ENCODE measurements at regions not wholly inside any gene's neighbourhood (a gene's known extent, or its start where the extent isn't known, plus 50 kb on each side); places are given as distances from the start of the nearest gene placed in this dataset.

DNA sequence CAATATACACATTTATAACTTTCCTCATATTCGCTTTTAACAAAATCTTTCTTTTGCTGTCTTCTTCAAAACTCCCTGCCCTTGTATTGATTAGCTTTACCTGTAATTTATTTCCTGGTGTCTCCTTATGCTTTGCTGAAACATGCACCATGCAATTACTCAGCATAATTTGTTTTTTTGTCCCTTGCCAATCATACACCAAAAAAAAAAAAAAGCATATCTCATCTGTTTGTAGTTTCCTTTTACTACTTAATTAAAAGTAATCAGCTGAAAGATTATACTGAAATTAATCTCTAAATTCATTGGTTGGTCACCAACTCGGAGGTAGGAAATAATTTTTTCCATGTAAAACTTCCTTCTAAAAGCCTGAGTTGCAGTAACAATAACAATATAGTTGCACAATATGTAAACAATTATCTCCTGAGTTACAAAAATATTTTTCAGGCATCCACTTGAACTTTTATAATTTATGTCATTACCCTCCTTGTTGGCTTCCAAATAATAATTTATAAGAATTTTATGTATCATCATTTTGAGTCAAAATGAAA is 53.0 kb upstream of the ROCK1 start (continued):
- TF ChIP-seq TAF7 (optimal IDR thresholded peaks at IDR 0.05; ENCODE audit: borderline replicate concordance, low read depth, low read length): no peak
- TF ChIP-seq CREB1 (IDR thresholded peaks at IDR 0.05): no peak
- no peak for TF ChIP-seq CEBPB (IDR thresholded peaks at IDR 0.05; ENCODE audit: low read depth, low read length)
- TF ChIP-seq GTF2F1 (IDR thresholded peaks at IDR 0.05; ENCODE audit: borderline replicate concordance, low read depth, low read length): no peak
- no peak for TF ChIP-seq FOSL1 (IDR thresholded peaks at IDR 0.05; ENCODE audit: insufficient read depth, low read depth, low read length)
- TF ChIP-seq, protein P1, sequence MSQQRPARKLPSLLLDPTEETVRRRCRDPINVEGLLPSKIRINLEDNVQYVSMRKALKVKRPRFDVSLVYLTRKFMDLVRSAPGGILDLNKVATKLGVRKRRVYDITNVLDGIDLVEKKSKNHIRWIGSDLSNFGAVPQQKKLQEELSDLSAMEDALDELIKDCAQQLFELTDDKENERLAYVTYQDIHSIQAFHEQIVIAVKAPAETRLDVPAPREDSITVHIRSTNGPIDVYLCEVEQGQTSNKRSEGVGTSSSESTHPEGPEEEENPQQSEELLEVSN (IDR thresholded peaks at IDR 0.05): no peak
- TF ChIP-seq PHF8 (conservative IDR thresholded peaks at IDR 0.05; ENCODE audit: low read depth, low read length): no peak
- TF ChIP-seq RBBP5 (IDR thresholded peaks at IDR 0.05; ENCODE audit: borderline replicate concordance, low read depth, low read length): no peak
- no peak for TF ChIP-seq SUZ12 (IDR thresholded peaks at IDR 0.05; ENCODE audit: low read length)
- no peak for TF ChIP-seq BCL11A (IDR thresholded peaks at IDR 0.05; ENCODE audit: low read depth in 2 of 2, low read length in 2 of 2)

All from H1 (cell line).